ENCODE measurements at regions not wholly inside any gene's neighbourhood (a gene's known extent, or its start where the extent isn't known, plus 50 kb on each side); places are given as distances from the start of the nearest gene placed in this dataset.

DNA sequence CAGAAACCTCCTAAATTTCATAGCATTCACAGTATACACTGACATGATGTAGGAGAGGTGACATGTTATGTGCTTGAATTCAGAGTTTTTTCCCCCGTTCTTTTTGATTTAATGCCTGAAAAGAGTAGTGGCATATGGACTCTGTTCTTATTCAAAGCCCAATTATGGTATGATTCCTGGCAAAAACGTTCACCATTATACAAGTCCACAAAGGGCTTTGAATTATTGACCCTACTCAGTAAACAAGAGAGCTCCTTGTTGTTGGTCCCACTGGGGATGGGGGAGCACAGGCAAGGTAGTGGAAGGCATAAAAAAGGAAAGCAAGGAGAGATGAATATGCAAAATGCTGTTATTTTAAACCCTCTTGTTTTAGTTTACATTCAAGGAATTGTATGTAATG, 136.0 kb upstream of the AHI1 start:
- H3K27ac ChIP-seq (ENCODE audit: low read depth in 1 of 2, low read length in 2 of 2): no peak overlapping the region
- TF ChIP-seq YY1 (IDR thresholded peaks at IDR 0.05) (peak; percentile 13), FOXA1 (IDR thresholded peaks at IDR 0.05) (peak; percentile 40), FOXA2 (IDR thresholded peaks at IDR 0.05) (peak; percentile 31), SP1 (IDR thresholded peaks at IDR 0.05) (no peak), HNF4A (conservative IDR thresholded peaks at IDR 0.05) (peak in 1 of 2 donors; percentile 40), RXRA (IDR thresholded peaks at IDR 0.05) (peak in 1 of 2 donors; percentile 5), EGR1 (IDR thresholded peaks at IDR 0.05; ENCODE audit: low read depth in 2 of 2) (no peak)
- TF ChIP-seq, protein P1, sequence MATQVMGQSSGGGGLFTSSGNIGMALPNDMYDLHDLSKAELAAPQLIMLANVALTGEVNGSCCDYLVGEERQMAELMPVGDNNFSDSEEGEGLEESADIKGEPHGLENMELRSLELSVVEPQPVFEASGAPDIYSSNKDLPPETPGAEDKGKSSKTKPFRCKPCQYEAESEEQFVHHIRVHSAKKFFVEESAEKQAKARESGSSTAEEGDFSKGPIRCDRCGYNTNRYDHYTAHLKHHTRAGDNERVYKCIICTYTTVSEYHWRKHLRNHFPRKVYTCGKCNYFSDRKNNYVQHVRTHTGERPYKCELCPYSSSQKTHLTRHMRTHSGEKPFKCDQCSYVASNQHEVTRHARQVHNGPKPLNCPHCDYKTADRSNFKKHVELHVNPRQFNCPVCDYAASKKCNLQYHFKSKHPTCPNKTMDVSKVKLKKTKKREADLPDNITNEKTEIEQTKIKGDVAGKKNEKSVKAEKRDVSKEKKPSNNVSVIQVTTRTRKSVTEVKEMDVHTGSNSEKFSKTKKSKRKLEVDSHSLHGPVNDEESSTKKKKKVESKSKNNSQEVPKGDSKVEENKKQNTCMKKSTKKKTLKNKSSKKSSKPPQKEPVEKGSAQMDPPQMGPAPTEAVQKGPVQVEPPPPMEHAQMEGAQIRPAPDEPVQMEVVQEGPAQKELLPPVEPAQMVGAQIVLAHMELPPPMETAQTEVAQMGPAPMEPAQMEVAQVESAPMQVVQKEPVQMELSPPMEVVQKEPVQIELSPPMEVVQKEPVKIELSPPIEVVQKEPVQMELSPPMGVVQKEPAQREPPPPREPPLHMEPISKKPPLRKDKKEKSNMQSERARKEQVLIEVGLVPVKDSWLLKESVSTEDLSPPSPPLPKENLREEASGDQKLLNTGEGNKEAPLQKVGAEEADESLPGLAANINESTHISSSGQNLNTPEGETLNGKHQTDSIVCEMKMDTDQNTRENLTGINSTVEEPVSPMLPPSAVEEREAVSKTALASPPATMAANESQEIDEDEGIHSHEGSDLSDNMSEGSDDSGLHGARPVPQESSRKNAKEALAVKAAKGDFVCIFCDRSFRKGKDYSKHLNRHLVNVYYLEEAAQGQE (IDR thresholded peaks at IDR 0.05): no peak
- TF ChIP-seq, protein P2, sequence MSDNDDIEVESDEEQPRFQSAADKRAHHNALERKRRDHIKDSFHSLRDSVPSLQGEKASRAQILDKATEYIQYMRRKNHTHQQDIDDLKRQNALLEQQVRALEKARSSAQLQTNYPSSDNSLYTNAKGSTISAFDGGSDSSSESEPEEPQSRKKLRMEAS (IDR thresholded peaks at IDR 0.05): no peak
- TF ChIP-seq, protein P3, sequence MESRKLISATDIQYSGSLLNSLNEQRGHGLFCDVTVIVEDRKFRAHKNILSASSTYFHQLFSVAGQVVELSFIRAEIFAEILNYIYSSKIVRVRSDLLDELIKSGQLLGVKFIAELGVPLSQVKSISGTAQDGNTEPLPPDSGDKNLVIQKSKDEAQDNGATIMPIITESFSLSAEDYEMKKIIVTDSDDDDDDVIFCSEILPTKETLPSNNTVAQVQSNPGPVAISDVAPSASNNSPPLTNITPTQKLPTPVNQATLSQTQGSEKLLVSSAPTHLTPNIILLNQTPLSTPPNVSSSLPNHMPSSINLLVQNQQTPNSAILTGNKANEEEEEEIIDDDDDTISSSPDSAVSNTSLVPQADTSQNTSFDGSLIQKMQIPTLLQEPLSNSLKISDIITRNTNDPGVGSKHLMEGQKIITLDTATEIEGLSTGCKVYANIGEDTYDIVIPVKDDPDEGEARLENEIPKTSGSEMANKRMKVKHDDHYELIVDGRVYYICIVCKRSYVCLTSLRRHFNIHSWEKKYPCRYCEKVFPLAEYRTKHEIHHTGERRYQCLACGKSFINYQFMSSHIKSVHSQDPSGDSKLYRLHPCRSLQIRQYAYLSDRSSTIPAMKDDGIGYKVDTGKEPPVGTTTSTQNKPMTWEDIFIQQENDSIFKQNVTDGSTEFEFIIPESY (IDR thresholded peaks at IDR 0.05): no peak
- TF ChIP-seq, protein P4, sequence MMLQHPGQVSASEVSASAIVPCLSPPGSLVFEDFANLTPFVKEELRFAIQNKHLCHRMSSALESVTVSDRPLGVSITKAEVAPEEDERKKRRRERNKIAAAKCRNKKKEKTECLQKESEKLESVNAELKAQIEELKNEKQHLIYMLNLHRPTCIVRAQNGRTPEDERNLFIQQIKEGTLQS (IDR thresholded peaks at IDR 0.05): no peak
- H3K9ac ChIP-seq (ENCODE audit: low read depth in 1 of 2, low read length in 2 of 2): no peak overlapping the region
- 41% methylated on average over 2 of the region's 2 CpGs for WGBS
- H3K36me3 ChIP-seq (ENCODE audit: control insufficient read depth in 4 of 4, insufficient read depth in 3 of 4, low read depth in 1 of 4, low read length in 3 of 4): no peaks in the 10 kb centered on the region
- no peak for DNase-seq (ENCODE audit: low spot score)
- H3K4me1 ChIP-seq (ENCODE audit: control insufficient read depth in 4 of 4, insufficient read depth in 4 of 4, low read length in 3 of 4): no peaks in the 10 kb centered on the region
- H3K27me3 ChIP-seq (ENCODE audit: control insufficient read depth in 4 of 4, insufficient read depth in 4 of 4, low read length in 3 of 4): no peaks in the 10 kb centered on the region
- no peaks in the 10 kb centered on the region for H3K9me3 ChIP-seq (ENCODE audit: control insufficient read depth in 4 of 4, low read length in 3 of 4)
- H3K4me3 ChIP-seq (ENCODE audit: low read depth in 1 of 3, low read length in 3 of 3): no peak overlapping the region

DNA sequence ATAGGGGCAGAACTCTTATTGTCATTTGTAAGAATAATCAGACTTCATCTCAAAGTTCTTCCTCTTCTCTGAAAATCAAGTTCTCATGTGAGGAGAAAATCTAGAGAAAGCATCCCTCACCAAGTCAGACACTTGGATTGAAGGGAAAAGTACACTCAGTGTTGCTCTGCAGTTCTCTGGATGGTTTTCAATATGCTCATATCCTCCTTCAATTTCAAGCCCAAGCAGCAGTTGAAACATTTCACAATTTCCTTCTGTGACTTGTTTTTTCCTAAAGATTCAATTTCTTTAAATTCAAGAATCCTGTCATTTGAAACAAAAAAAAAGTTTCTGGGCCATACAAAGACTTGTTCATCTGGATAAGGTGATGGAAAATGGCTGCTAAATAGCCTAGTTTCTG, 140.2 kb upstream of the AHI1 start:
- no peak for DNase-seq (ENCODE audit: low spot score)
- Histone ChIP-seq H3K4me3 (ENCODE audit: low read depth in 1 of 3, low read length in 3 of 3) (no peak overlapping the region), H3K9ac (ENCODE audit: low read depth in 1 of 2, low read length in 2 of 2) (no peak overlapping the region), H3K36me3 (ENCODE audit: control insufficient read depth in 4 of 4, insufficient read depth in 3 of 4, low read depth in 1 of 4, low read length in 3 of 4) (no peaks in the 10 kb centered on the region), H3K9me3 (ENCODE audit: control insufficient read depth in 4 of 4, low read length in 3 of 4) (no peaks in the 10 kb centered on the region), H3K27me3 (ENCODE audit: control insufficient read depth in 4 of 4, insufficient read depth in 4 of 4, low read length in 3 of 4) (no peaks in the 10 kb centered on the region), H3K4me1 (ENCODE audit: control insufficient read depth in 4 of 4, insufficient read depth in 4 of 4, low read length in 3 of 4) (no peaks in the 10 kb centered on the region), H3K27ac (ENCODE audit: low read depth in 1 of 2, low read length in 2 of 2) (no peak overlapping the region)
- TF ChIP-seq SP1 (IDR thresholded peaks at IDR 0.05) (no peak), RXRA (IDR thresholded peaks at IDR 0.05) (no peak), YY1 (IDR thresholded peaks at IDR 0.05) (no peak), NR2F2 (IDR thresholded peaks at IDR 0.05) (no peak), JUND (IDR thresholded peaks at IDR 0.05) (no peak), EGR1 (IDR thresholded peaks at IDR 0.05; ENCODE audit: low read depth in 2 of 2) (no peak), FOXA2 (IDR thresholded peaks at IDR 0.05) (no peak), RAD21 (IDR thresholded peaks at IDR 0.05) (no peak), FOXA1 (IDR thresholded peaks at IDR 0.05) (no peak), TAF1 (conservative IDR thresholded peaks at IDR 0.05) (no peak), HNF4A (conservative IDR thresholded peaks at IDR 0.05) (no peak), HNF4G (IDR thresholded peaks at IDR 0.05) (no peak)
- TF ChIP-seq, protein P4 (IDR thresholded peaks at IDR 0.05): no peak
- TF ChIP-seq, protein P2 (IDR thresholded peaks at IDR 0.05): no peak
- TF ChIP-seq, protein P1 (IDR thresholded peaks at IDR 0.05): no peak
- TF ChIP-seq, protein P3 (IDR thresholded peaks at IDR 0.05): no peak
- TF ChIP-seq, protein P5, sequence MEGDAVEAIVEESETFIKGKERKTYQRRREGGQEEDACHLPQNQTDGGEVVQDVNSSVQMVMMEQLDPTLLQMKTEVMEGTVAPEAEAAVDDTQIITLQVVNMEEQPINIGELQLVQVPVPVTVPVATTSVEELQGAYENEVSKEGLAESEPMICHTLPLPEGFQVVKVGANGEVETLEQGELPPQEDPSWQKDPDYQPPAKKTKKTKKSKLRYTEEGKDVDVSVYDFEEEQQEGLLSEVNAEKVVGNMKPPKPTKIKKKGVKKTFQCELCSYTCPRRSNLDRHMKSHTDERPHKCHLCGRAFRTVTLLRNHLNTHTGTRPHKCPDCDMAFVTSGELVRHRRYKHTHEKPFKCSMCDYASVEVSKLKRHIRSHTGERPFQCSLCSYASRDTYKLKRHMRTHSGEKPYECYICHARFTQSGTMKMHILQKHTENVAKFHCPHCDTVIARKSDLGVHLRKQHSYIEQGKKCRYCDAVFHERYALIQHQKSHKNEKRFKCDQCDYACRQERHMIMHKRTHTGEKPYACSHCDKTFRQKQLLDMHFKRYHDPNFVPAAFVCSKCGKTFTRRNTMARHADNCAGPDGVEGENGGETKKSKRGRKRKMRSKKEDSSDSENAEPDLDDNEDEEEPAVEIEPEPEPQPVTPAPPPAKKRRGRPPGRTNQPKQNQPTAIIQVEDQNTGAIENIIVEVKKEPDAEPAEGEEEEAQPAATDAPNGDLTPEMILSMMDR (IDR thresholded peaks at IDR 0.05; ENCODE audit: low read depth, low read length, missing input control): no peak
